Inflammatory macrophage (primary cell): ENCODE measurements at regions not wholly inside any gene's neighbourhood (a gene's known extent, or its start where the extent isn't known, plus 50 kb on each side); places are given as distances from the start of the nearest gene placed in this dataset.

Experiments used
- DNase-seq, 2 donors: peaks; one replicate each; pipeline ENCODE4 v3.0.0-alpha.2; 2020 to 2022

GRCh38 chr5:133796186-133796585, 172.2 kb downstream of the C5orf15 start:
- no peak for DNase-seq

DNA sequence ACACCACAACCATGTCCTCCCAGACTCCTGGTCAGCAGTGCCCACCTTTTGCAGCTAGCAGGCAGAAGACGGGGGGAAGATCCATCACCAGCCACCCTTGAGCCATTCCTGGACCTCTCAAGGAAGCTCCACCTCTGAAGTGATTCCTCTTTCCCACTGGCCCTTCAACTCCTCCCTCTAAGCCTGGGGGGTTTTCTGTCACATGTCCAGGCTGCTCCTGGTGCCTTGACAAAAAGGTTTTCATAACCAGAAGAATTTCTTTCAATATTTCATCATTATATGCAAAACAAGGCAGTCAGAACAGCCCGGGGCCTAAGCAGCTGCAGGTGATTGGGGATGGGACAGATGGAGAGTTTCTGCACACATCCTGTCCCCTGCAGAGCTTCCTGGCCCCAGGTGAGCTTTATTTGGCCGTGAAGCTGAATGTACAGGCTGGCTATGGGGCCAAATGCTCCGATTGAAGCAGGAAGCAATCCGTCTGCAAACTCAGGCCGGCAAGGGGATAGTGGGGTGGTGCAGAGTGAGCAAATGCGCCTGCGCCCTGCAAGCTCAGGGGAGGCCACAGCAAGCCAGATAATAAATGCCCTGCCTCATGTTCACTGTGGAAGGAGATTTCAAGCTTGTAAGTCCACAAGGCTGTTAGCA, 173.5 kb downstream of the C5orf15 start:
- no peak for DNase-seq

DNA sequence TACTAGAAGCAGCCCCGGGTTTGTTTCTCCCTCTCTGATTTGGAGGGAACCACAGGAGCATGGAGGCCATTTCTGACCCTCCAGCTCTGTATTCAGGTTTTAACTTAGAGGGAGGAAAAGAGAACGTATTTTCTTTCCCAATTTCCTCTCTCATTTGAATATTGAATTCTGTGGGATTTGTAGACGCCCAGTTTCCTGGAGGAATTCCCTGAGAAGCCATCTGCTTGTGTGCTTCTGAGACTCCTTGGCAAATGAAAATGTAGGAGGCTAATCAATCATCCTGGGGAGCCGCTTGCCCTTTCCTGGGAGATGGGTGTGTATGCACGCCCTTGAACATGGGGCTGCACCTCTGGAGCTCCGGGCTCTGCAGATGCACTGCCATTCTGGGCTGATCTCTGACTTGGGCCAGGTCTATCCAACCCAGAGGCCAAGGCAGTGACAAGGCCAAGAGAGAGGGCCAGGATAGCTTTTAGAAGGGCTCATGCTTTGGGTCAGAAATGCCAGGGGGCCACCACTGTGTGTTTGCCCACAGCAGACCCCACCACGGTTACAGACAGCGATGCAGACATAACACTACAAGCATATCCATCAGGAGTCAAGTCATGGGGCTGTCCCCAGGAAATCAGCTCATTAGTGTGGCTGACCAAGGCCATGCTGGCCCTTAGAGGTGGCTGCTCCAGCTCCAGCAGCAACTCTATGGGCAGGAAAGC, 174.5 kb downstream of the C5orf15 start:
- no peak for DNase-seq

DNA sequence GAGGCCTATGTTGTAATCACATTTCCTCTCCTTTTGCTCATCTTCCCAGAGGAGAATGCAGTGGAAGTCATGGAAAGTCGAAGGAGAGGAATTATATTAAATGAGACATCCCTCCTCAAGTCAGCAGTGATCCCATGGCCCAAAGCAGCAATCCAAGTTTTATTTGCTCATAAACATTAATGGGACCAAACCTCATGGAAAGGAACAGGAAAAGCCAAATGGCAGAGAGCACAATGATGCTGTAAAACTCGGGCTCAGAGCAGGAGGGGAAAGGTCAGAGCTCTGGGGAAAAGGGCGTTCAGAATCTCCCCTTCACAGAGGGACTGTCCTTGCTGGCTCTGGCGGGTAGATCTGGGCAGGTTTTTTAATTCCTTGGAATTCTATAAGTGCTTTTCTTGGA, 175.8 kb downstream of the C5orf15 start:
- no peak for DNase-seq

GRCh38 chr5:133792024-133792423, 176.4 kb downstream of the C5orf15 start:
- no peak for DNase-seq

DNA sequence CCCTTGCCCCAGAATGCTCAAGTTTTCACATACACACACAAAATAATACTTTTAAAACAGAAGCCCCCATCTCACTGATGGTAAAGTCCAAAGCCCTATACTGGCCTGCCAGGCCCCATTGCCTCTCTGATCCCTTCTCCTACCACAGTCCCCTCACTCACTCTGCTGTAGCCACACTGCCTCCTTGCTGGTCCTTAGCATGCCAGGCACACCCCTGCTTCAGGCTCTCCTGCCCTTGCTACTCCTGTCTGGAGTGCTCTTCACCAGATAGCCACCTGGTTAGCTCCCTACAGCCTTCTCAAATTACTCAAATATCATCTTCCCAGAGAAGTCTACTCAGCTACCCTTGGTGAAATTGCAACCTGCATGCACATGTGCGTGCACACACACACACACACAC, 177.5 kb downstream of the C5orf15 start:
- no peak for DNase-seq

- no peak for DNase-seq
Observed at GRCh38 chr5:133789428-133789827, 177.1 kb upstream of the FSTL4 start.

- DNase-seq, result no peak
Observed at GRCh38 chr5:133788121-133788520, 175.8 kb upstream of the FSTL4 start.

DNA sequence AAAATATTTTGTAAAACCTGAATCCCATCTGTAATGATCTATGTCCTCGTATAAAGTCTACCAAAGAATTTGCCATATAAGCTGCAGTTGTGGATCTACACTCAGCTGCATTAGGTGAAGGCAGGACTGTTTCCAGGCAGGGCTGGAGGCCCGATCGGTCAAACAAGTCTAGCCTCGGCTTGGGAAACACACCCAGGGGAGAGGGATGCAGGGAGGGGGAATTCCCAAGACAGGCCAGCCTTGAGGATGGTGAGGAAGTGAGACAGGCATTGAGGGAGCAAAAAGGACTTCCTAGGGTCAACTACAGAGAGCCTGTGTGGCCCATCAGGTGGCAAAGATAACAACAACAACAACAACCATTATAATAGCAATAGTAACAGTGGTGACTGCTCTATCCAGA, 174.1 kb upstream of the FSTL4 start:
- no peak for DNase-seq

GRCh38 chr5:133785182-133785581, 172.8 kb upstream of the FSTL4 start:
- no peak for DNase-seq

DNA sequence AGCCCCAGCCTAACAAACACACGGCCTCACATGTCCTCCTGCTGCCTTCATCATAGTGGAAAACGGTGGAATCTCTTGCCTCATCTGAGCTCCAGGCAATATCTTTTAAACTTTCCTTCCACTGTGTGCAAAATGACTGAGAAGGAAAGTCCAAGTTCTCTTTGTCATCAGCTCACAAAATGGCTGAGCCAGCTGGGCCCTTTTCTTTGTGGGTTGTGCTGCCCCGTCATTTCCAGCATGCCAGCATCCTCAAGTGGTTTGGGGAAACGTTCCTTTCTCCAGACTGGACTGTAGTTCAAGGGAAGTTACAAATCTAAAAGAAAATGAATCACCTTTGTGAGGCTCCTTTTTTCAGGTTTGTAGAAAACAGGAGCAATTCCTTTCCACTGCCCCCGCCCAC, 171.1 kb upstream of the FSTL4 start:
- no peak for DNase-seq

GRCh38 chr5:133782736-133783135, 170.4 kb upstream of the FSTL4 start:
- DNase-seq, result no peak

GRCh38 chr5:133781436-133782225, 169.3 kb upstream of the FSTL4 start:
- no peak for DNase-seq

DNA sequence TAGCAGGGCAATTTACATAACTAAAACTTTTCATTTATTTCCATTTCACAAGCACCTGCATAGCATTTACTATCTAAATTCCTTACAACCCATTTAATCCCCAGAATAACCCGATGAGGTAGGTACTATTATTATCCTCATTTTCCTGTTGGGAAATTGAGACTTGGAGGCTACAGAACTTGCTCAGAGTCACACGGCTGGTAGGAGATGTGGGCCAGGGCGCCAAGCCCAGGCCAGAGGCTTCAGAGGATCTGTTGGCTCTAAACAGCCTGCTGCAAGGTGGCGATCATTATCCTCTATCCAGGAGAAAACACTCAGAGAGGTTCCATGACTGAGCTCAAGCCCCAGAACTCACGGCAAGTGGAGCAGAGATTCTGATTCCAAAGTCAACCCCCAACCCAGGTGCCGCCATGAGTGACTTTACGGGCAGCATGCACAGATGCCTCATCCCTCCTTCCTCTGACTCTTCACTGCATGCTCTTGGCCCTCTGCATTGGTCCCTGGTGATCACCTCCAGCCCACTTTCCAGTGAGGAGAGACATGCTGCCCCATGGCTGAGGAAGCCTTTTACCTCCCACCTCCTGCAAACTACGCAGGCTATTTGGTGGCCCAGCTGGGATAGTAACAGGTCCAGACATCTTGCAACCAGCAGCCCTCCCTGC, 168.4 kb upstream of the FSTL4 start:
- DNase-seq, result no peak

- no peak for DNase-seq
Observed at GRCh38 chr5:133779828-133780475, 167.6 kb upstream of the FSTL4 start.

DNA sequence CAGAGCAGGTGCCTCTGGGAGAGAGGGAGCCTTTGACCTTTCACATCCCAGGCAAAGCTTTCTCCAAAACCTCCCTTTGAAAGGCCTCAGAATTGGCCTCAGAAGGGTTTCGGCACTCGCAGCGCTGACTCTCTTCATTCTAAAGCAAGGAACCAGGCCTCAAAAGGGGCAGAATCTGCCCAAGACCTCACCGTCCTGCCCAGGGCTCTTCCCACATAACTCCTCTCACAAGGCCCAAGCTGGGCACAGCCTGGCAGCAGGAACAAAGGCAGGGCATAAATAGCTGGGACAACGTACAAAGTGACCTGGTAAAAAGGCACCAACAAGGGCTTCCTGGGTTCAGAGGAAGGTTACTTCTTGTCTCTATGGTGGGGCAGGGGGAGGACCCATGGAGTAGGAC, 166.3 kb upstream of the FSTL4 start:
- no peak for DNase-seq

- no peak for DNase-seq
Observed at GRCh38 chr5:133777951-133778350, 165.6 kb upstream of the FSTL4 start.

DNA sequence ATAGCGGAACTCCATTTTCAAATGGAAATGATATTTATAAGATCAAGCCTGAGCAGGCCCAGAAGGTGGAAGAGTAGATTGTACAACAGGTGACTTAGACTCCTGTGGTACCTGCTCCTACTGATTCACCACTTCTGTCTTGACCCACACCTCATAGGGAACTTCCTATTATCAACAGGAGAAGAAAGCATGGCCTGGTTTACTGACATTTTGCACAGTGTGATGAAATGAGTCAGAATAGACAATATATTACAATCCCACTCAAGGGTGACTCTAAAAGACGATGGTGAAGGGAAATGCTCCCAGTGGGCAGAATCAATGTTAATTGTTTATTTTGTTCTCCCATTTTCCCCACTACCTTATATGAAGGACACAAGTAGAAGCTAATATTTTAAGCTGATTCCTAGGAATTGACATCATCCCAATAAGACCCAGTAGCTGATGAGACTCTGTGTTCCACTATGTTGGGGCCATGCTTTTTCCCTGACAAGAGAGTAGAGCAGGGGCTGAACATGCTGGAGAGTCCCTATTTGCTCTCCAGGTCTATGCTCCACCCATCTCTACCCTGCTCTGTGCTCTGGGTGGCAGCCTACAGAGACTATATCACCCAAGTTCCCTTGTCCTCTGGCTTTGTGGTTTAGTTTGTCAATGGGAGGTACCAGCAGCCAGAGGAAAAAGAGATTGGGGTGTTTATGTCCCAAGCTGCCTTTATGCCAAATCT, 163.4 kb upstream of the FSTL4 start:
- no peak for DNase-seq

DNA sequence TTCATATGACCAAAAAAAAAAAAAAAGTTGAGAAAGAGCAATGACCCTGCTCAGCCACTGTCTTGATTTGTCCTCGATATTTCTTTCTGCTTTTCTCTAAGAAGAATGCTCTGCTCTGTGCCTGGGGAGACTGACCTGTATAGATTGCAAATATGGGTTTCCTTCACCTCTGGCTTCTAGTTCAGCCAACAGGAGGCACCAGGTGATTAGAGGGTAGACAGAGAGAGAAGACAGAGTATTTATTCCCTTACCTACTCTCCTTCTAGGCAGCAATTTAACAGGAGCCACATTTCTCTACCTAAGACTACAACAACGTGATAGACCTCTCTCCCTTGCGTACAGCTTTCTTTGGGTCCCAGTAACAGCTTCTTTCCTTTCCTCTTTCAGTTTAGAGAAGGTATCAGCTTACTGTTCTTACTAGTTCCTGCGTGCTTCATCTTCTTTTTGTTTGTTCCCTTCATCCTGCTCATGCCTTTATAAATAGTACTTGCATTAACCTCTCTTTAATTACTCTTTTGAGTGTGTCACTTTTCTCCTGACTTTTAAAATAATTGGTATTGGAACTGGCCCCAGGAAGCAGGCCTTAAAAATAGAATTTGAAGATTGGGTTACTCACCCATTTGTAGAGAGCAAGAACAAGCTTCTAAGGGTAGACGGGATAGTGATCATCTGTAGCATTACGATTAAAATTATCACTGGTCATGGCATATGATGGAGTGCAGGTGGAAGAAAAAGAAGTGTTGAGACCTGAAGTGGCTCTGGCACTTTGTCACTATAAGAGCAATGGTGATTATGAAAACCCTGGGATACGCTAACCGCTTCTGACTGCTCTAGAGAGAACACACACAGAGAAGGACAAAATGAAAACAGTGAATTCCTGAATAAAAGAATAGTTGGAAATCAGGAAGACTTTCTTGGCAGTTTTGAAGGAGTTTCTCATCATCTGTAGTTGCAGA, 161.2 kb upstream of the FSTL4 start:
- DNase-seq, result no peak

GRCh38 chr5:133769842-133770241, 157.5 kb upstream of the FSTL4 start:
- no peak for DNase-seq

DNA sequence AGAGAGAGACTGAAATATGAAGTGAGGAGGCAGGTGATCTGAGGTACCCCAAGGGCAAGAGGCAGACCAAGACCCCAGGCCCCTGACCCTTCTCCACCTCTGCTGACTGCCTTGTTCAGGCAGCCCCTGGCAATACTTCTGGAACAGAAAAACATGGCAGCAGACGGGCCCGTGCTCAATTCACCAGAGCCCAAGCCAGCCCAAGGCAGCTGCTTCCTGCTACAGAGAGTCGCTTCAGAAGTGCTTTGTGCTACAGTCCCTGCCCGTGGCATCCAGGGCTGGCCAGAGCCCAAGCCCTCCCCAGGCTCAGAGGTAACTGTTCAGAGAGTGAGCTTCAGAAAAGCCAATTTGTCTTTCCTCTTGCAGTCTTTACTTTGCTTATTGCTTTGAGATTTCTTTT, 151.4 kb upstream of the FSTL4 start:
- DNase-seq, result no peak
